Hematopoietic multipotent progenitor cell treated with erythropoietin and hydrocortisone succinate and interleukin-3 and kit ligand, for 17 days (in vitro differentiated cells): ENCODE measurements at regions not wholly inside any gene's neighbourhood (a gene's known extent, or its start where the extent isn't known, plus 50 kb on each side); places are given as distances from the start of the nearest gene placed in this dataset.
"Not testable (repeated sequence)": the region's sequence is repeated elsewhere in the genome, so short reads cannot be mapped to it uniquely, and the experiment has no call there.

Experiments
- DNase-seq: peaks from one replicate; pipeline ENCODE4 v3.0.0-alpha.2; 2015; ENCODE audit warnings: low spot score

- no peak for DNase-seq
These were observed 51.8 kb upstream of the ENPEP start for GRCh38 chr4:110424144-110424543.

- DNase-seq, result no peak
These were observed 57.3 kb upstream of the ENPEP start for GRCh38 chr4:110418641-110419040.

- DNase-seq, result no peak
These were observed 58.8 kb upstream of the ENPEP start for GRCh38 chr4:110417136-110417535.

GRCh38 chr4:110415478-110415877, 60.5 kb upstream of the ENPEP start:
- DNase-seq, result no peak

- no peak for DNase-seq
These were observed 60.9 kb upstream of the ENPEP start for GRCh38 chr4:110415041-110415440.

- no peak for DNase-seq
These were observed 61.4 kb upstream of the ENPEP start for GRCh38 chr4:110414561-110414920.

- DNase-seq, result not testable (repeated sequence)
These were observed 62.0 kb upstream of the ENPEP start for GRCh38 chr4:110413807-110414560.

GRCh38 chr4:110412354-110413065, 63.4 kb upstream of the ENPEP start:
- no peak for DNase-seq

GRCh38 chr4:110411574-110412011, 64.4 kb upstream of the ENPEP start:
- no peak for DNase-seq

GRCh38 chr4:110410853-110411573, 64.9 kb upstream of the ENPEP start:
- DNase-seq, result not testable (repeated sequence)

GRCh38 chr4:110400086-110400485, 75.9 kb upstream of the ENPEP start:
- DNase-seq, result no peak

GRCh38 chr4:110399046-110399445, 76.9 kb upstream of the ENPEP start:
- not testable (repeated sequence) for DNase-seq

- DNase-seq, result no peak
These were observed 79.0 kb upstream of the ENPEP start for GRCh38 chr4:110396963-110397362.

- DNase-seq, result no peak
These were observed 80.5 kb upstream of the ENPEP start for GRCh38 chr4:110395421-110395820.

- DNase-seq, result no peak
These were observed 81.1 kb upstream of the ENPEP start for GRCh38 chr4:110394871-110395270.

GRCh38 chr4:110381784-110382183, 94.2 kb upstream of the ENPEP start:
- DNase-seq, result no peak

- DNase-seq, result no peak
These were observed 103.5 kb upstream of the ENPEP start for GRCh38 chr4:110372485-110372884.

- no peak for DNase-seq
These were observed 104.8 kb upstream of the ENPEP start for GRCh38 chr4:110371016-110371770.

- DNase-seq, result no peak
These were observed 107.5 kb upstream of the ENPEP start for GRCh38 chr4:110368409-110368808.

- no peak for DNase-seq
These were observed 108.8 kb upstream of the ENPEP start for GRCh38 chr4:110367156-110367555.

GRCh38 chr4:110365761-110366160, 110.2 kb upstream of the ENPEP start:
- DNase-seq, result no peak

- DNase-seq, result no peak
These were observed 110.9 kb upstream of the ENPEP start for GRCh38 chr4:110364911-110365520.
